GM12878 (cell line): ENCODE measurements at regions not wholly inside any gene's neighbourhood (a gene's known extent, or its start where the extent isn't known, plus 50 kb on each side); places are given as distances from the start of the nearest gene placed in this dataset.

Experiments
- ATAC-seq: fragments of 200-7000 bp; cut with Tn5 transposase; 3 replicates; pipeline ENCODE4 v1.9.1; 2020; ENCODE audit warnings: mild to moderate bottlenecking, moderate library complexity
- BruUV-seq: library from RNA; stranded (reverse); fragments of 400-500 nt; replicated peaks from 2 replicates; lab custom pipeline; 2021; lab: Mats Ljungman, UMichigan
- CTCF ChIA-PET: fragments of 300-600 bp; sonication (Branson Sonifier 250); formaldehyde crosslinking; extraction: SDS; loops from one replicate; lab custom pipeline; 2021; ENCODE audit warnings: inconsistent platforms; lab: Yijun Ruan, JAX
- POLR2A ChIA-PET: fragments of 350-600 bp; formaldehyde crosslinking; extraction: SDS; loops from one replicate; lab custom pipeline; 2021; ENCODE audit warnings: inconsistent platforms; lab: Charles Lee
- RAD21 ChIA-PET: fragments of 300-600 bp; sonication (Branson Sonifier 250); formaldehyde crosslinking; loops from one replicate; lab custom pipeline; 2023; ENCODE audit warnings: antibody characterized with exemption; ENCODE audit not compliant: unreplicated experiment; lab: Charles Lee
- SMC1A ChIA-PET: fragments of 300-600 bp; sonication (Branson Sonifier 250); formaldehyde crosslinking; loops from one replicate; lab custom pipeline; 2023; ENCODE audit not compliant: unreplicated experiment, uncharacterized antibody; lab: Charles Lee
- DNase-seq: peaks from one replicate; pipeline ENCODE4 v3.0.0-alpha.2; 2011; ENCODE audit warnings: low read depth, low spot score
- FAIRE-seq: peaks from 3 replicates; lab custom pipeline; 2011; peaks lifted over from hg19 to GRCh38; lab: Jason Lieb, UNC
- H2AFZ ChIP-seq: 2 replicates; pipeline ENCODE4 v1.6.0; 2011; ENCODE audit warnings: low read depth, low read length, control low read depth; ENCODE audit not compliant: control insufficient read depth
- H3K27ac ChIP-seq: 2 replicates; pipeline ENCODE4 v1.5.1; 2011; ENCODE audit warnings: control low read depth; ENCODE audit not compliant: control insufficient read depth, insufficient read depth
- H3K27me3 ChIP-seq, 2 experiments: replicated peaks in 1 of 2; 2 replicates each; pipeline versions ENCODE4 v1.6.0 to v1.6.1; 2011; ENCODE audit warnings: low read length in 1 of 2; ENCODE audit not compliant: control insufficient read depth in 2 of 2, insufficient read depth in 2 of 2
- H3K36me3 ChIP-seq, 2 experiments: 2 replicates each; pipeline ENCODE4 v1.5.1; 2011; ENCODE audit warnings: low read length in 1 of 2; ENCODE audit not compliant: control insufficient read depth in 2 of 2, insufficient read depth in 2 of 2
- H3K4me1 ChIP-seq: 2 replicates; pipeline ENCODE4 v1.6.1; 2011; ENCODE audit warnings: mild to moderate bottlenecking, low read length, moderate library complexity, mixed read lengths; ENCODE audit not compliant: control insufficient read depth, insufficient read depth
- H3K4me2 ChIP-seq: 2 replicates; pipeline ENCODE4 v1.6.0; 2011; ENCODE audit warnings: control low read depth; ENCODE audit not compliant: control insufficient read depth, insufficient read depth
- H3K4me3 ChIP-seq: fragments of 200-600 bp; sonication (generic); 2 replicates; pipeline ENCODE4 v1.5.1; 2016
- H3K79me2 ChIP-seq: 2 replicates; pipeline ENCODE4 v1.6.0; 2011; ENCODE audit warnings: low read length; ENCODE audit not compliant: control insufficient read depth, insufficient read depth
- H3K9ac ChIP-seq: 2 replicates; pipeline ENCODE4 v1.8.0; 2011; ENCODE audit warnings: low read length, control low read depth, mixed read lengths; ENCODE audit not compliant: control insufficient read depth, insufficient read depth
- H3K9me3 ChIP-seq: replicated peaks from 3 replicates; pipeline ENCODE4 v1.5.1; 2011; ENCODE audit warnings: mild to moderate bottlenecking, low read length; ENCODE audit not compliant: control insufficient read depth, insufficient read depth
- H4K20me1 ChIP-seq: 2 replicates; pipeline ENCODE4 v1.6.0; 2011; ENCODE audit not compliant: control insufficient read depth, insufficient read depth
- ATF2 ChIP-seq: IDR thresholded peaks from 2 replicates; pipeline ENCODE4 v1.6.1; 2012; ENCODE audit warnings: low read length, inconsistent platforms
- ATF7 ChIP-seq: fragments of 450-650 bp; IDR thresholded peaks from 2 replicates; pipeline ENCODE4 v1.6.1; 2016; ENCODE audit warnings: low read depth, mild to moderate bottlenecking
- IRF3 ChIP-seq: fragments of 450-650 bp; IDR thresholded peaks from 2 replicates; pipeline ENCODE4 v1.6.1; 2014; ENCODE audit warnings: mild to moderate bottlenecking
- NBN ChIP-seq: fragments of 450-650 bp; IDR thresholded peaks from 2 replicates; pipeline ENCODE4 v1.6.1; 2016
- NR2C2 ChIP-seq: IDR thresholded peaks from 2 replicates; pipeline ENCODE4 v1.6.1; 2011; ENCODE audit warnings: borderline replicate concordance, low read depth; ENCODE audit not compliant: control insufficient read depth, insufficient read length
- PAX5 ChIP-seq: IDR thresholded peaks from 2 replicates; pipeline ENCODE4 v1.6.1; 2011; ENCODE audit warnings: low read depth, low read length, borderline replicate concordance
- PAX8 ChIP-seq: fragments of 450-650 bp; IDR thresholded peaks from 2 replicates; pipeline ENCODE4 v1.6.1; 2017; ENCODE audit warnings: mild to moderate bottlenecking, moderate library complexity
- PRDM15 ChIP-seq: fragments of 450-650 bp; formaldehyde crosslinking; IDR thresholded peaks from 2 replicates; pipeline ENCODE4 v1.4.0; 2020; ENCODE audit warnings: mild to moderate bottlenecking, moderate library complexity
- RAD51 ChIP-seq: fragments of 450-650 bp; IDR thresholded peaks from 2 replicates; pipeline ENCODE4 v1.6.1; 2016; ENCODE audit warnings: moderate library complexity, mild to moderate bottlenecking, inconsistent platforms
- SMAD5 ChIP-seq: IDR thresholded peaks from 2 replicates; pipeline ENCODE4 v1.6.1; 2016; ENCODE audit warnings: antibody characterized with exemption, low read depth
- TARDBP ChIP-seq: IDR thresholded peaks from 2 replicates; pipeline ENCODE4 v1.6.1; 2016; ENCODE audit warnings: borderline replicate concordance
- TCF7 ChIP-seq: IDR thresholded peaks from 2 replicates; pipeline ENCODE4 v1.6.1; 2014; ENCODE audit warnings: antibody characterized with exemption, borderline replicate concordance
- ZNF592 ChIP-seq: fragments of 450-650 bp; IDR thresholded peaks from 2 replicates; pipeline ENCODE4 v1.6.1; 2017; ENCODE audit warnings: mild to moderate bottlenecking, moderate library complexity
- WGBS: methylation state at CpG from one replicate; pipeline ENCODE4 v1.1.6; 2016; ENCODE audit warnings: low lambda C conversion rate; ENCODE audit not compliant: insufficient replicate concordance, insufficient coverage; ENCODE audit errors: missing lambda C conversion rate; 5-methylcytosine and 5-hydroxymethylcytosine counted together
- in situ Hi-C: fragments of 300-500 bp; cut with MboI; formaldehyde crosslinking; loops from 9 replicates; pipeline ENCODE4 v1.14.3; 2018; ENCODE audit warnings: mixed read lengths
- intact Hi-C: fragments of 100-400 bp; cut with micrococcal nuclease; formaldehyde crosslinking; loops from one replicate; pipeline ENCODE4 v1.14.2; 2022; ENCODE audit not compliant: unreplicated experiment

- H3K9ac ChIP-seq, result no peak overlapping the region
- DNase-seq, result no peak
- ChIA-PET POLR2A (no interaction called here), SMC1A (interaction anchor here (1.4 kb wide), 1 partner anchor 79 kb away, joined by 3 read pairs; no protein-coding TSS in a partner anchor), RAD21 (no interaction called here)
- no peaks in the 10 kb centered on the region for H3K27me3 ChIP-seq
- H3K27ac ChIP-seq, result no peak overlapping the region
- no peak for FAIRE-seq
- H3K9me3 ChIP-seq, result no peaks in the 10 kb centered on the region
- H3K4me3 ChIP-seq, result no peak overlapping the region
- in situ Hi-C loops (no loop called here), intact Hi-C loops (no loop called here)
- no peaks in the 10 kb centered on the region for H3K36me3 ChIP-seq
- H3K4me1 ChIP-seq, result no peaks in the 10 kb centered on the region; the same call in 1 of the 2 replicates
- no peaks in the 10 kb centered on the region for H3K79me2 ChIP-seq
- no TSS peak for BruUV-seq
- no peak overlapping the region for H2AFZ ChIP-seq
- 94% methylated on average over 2 of the region's 2 CpGs for WGBS
- TF ChIP-seq IRF3, result no peak
- no peak for TF ChIP-seq NBN
- TF ChIP-seq TCF7, result no peak
- no peak for TF ChIP-seq PAX8
- no peak for TF ChIP-seq ZNF592
- no peak for TF ChIP-seq RAD51
- TF ChIP-seq ATF2, result no peak
- no peak for TF ChIP-seq SMAD5
- TF ChIP-seq ATF7, result no peak
- TF ChIP-seq PAX5, result no peak
- no peak for TF ChIP-seq PRDM15 (CRISPR knock-in tag)
- no peak for TF ChIP-seq TARDBP
- TF ChIP-seq NR2C2, result no peak
- TF ChIP-seq, all 136 proteins: peak for 0
- no peak overlapping the region for H3K4me2 ChIP-seq
- ATAC-seq, result no peak
- CTCF ChIA-PET, result no interaction called here
- H4K20me1 ChIP-seq, result no peaks in the 10 kb centered on the region
Measured at GRCh38 chr2:186424265-186424664, 61.8 kb upstream of the ZC3H15 start.
